RKO (cell line): ENCODE measurements at regions not wholly inside any gene's neighbourhood (a gene's known extent, or its start where the extent isn't known, plus 50 kb on each side); places are given as distances from the start of the nearest gene placed in this dataset.
A peak's percentile ranks its signal among the peaks of the same experiment; 100 is the strongest.

ENCODE experiments used
- DNase-seq: peaks from one replicate; pipeline ENCODE4 v3.0.0-alpha.2; 2016; ENCODE audit warnings: low spot score

DNA sequence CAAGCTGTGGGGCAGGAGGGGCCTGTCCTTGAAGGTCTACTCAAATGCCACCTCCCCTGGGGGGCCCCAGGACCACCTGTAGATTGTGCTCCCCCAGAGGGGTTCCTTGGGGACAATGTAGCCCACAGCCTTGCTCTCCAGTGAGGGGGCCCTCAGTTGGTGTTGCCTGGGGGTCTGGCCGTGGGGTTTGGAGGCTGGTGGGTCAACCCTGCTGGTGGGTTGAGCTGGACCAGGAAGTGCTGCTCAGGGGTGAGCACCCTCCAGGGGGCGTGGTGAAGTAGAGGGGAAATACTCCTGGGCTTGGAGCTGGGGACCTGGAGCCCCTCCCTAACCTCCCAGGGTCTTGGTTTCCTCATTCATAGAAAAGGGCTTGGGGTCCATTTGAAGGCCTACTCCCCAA, 143.6 kb upstream of the WNT4 start:
- DNase-seq: no peak

DNA sequence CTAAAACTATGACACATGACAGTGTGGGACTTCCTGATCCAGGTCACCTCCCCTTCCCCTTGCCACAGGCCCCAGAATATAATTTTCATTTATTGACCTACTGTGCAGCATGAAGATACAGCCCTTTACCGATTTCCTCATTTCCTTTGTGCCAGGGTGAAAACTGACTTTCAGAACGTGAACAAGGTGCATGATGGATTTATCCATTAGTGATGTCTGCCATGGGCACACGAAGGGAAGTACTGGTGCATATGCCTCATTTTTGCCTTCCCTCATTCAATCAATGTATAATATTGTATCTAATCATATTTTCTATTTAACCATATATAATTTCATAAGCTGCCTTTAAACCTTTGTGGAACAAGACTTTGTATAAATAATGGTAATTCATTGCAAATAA, 144.4 kb upstream of the WNT4 start:
- no peak for DNase-seq

DNA sequence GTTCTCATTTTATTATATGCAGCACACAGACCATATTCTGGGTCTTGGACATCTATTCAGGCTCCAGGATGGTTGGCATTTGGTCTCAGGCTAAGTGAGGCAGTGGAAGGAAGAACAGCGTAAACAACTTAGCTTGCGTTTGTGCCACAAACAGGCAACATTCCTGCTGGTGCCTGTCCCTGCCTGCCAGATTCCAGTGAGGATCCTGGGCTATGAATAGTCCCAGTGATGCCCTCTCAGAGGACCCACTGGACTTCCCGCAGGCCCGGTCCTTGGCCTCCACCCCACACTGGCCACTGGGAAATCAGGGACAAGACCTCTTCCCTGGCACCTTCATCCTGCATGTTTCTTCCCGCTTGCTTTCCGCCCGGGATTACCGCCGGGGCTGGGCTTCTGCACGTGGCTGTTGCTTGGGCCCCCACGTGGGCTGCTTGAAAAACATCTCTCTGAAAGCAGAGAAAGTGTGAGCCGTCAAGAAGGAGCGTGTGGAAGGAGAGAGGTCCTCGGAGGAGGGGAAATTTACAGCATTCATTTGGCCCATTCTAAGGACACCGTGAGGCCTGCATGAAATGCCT, 145.1 kb upstream of the WNT4 start:
- DNase-seq: no peak

DNA sequence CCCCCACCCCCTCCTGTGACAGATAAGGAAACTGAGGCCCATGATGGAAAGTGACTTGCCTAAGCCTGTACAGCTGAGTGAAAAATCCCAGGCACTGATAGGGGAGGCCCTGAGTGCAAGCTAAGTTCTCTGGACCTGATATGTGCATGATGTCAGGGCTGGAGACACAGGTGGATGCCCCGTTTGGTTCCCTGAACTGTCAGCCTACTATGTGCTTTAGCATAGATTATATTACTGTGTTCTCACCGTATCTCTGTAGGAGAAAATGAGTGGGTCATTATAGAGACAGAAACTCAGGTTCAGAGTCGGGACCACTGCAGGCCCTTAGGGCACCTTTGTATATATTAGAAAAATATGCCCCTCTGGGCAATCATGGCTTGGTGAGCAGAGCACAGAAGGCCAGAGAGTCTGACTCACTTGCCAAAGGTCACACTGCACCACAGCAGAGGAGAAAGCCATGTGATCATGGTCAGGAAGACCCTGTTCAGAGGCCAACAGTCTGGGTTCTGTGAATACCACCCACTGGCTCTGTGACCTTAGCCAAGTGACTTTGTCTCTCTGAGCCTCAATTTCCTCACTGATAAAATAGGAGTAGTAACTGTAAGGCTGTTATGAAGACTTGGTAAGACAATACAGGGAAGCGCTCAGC, 145.8 kb upstream of the WNT4 start:
- no peak for DNase-seq

GRCh38 chr1:22289307-22289995, 146.6 kb upstream of the WNT4 start:
- no peak for DNase-seq

- no peak for DNase-seq
Measured at GRCh38 chr1:22290157-22290556, 147.3 kb upstream of the WNT4 start.

DNA sequence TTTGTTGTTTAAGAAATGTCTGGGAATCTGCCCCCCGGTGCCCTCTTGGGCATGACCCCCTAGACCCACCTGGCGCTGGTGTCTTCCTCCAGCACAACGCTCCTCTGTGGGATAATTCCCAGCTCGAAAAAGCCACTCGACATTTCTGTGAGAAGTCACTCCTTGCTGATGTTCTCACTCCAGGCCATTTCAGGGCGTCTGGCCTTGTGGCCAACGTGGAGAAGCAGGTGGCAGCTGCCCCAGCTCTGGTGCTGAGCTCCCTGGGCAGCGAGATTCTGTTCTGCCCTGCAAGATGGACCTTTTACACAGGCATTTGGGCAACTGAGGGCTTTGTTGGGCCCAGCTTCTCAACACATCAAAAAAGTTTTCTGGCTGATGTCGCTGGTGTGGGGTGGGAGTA, 147.7 kb upstream of the WNT4 start:
- no peak for DNase-seq

- no peak for DNase-seq
Measured at GRCh38 chr1:22291057-22291456, 148.2 kb upstream of the WNT4 start.

DNA sequence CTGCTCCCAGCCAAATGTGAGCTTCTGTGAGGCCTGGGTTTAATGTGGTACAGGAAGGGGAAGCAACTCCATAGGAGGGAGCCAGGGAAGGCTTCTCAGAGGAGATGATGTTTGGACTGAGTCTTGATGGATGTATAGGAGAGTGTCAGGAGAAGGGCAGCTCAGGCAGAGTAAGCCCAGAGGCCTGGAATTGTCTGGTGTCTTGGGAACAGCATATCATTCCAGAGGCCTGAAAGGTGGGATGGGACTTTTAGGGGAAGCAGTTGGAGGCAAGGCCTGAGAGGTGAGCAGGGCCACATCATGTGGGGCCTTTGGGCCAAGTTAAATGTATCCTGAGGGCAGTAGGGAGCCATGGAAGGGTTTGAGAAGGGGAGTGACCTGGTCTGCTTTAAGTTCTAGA, 148.6 kb upstream of the WNT4 start:
- no peak for DNase-seq

- DNase-seq: no peak
Measured at GRCh38 chr1:22292011-22292788, 149.3 kb upstream of the WNT4 start.

- DNase-seq: no peak
Measured at GRCh38 chr1:22295396-22295795, 152.5 kb upstream of the WNT4 start.

GRCh38 chr1:22295856-22296255, 153.0 kb upstream of the WNT4 start:
- DNase-seq: no peak

DNA sequence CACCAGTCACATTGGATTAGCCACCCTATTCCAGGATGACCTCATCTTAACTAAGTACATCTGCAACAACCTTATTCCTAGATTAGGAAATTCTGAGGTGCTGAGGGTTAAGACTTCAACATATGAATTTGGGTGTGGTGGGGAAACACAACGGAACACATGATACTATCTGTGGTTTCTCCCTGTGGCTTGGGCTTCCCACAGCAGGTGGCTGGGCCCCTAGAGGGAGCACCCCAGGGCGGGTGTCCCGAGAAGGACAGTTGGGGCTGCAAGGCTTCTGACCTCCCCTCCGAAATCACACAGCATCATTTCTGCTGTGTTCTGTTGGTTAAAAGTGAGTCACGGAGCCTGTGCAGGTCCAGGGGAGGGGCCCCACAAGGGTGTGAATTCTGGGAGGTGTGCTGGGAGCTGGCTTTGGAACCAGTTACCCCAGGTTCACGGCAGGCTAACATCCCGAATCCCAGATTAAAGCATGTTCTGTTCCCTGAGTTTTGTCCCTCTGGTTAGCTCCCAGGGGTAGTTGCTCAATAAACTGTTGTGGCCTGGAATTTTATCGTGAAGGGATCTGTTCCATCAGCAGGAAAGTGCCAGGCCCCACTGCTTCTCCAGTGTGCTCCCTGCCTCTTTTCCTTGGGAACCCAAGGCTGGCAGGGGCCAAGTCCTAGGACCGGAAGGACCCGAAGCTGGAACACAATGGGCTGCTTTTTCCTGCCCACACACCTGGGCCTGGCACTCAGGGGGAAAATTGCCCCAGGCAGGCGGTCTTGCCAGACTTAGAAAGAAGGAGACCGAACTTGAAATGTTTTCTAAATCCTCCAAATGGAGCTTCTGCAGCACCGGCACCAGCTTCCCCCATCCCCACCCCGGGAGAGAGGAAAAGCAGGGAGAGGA, 154.0 kb upstream of the WNT4 start:
- no peak for DNase-seq

GRCh38 chr1:22297999-22298398, 153.7 kb upstream of the ZBTB40 start:
- DNase-seq: no peak

DNA sequence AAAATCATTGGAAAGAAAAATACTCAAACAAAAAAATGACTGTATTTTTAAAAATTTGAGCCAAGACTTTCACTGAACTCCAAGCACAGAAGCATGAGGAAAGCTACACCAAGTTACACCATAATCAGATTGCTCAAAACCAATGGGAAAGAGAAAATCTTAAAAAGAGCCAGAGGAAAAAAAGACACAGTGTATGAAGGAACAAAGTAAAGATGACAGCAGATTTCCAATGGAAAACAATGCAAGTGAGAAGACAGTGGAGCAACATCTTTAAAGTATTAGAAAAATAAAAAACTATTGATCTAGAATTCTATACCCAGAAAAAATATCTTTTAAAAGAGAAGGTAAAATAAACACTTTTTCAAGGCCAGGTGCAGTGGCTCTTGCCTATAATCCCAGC, 147.8 kb upstream of the ZBTB40 start:
- DNase-seq: no peak

DNA sequence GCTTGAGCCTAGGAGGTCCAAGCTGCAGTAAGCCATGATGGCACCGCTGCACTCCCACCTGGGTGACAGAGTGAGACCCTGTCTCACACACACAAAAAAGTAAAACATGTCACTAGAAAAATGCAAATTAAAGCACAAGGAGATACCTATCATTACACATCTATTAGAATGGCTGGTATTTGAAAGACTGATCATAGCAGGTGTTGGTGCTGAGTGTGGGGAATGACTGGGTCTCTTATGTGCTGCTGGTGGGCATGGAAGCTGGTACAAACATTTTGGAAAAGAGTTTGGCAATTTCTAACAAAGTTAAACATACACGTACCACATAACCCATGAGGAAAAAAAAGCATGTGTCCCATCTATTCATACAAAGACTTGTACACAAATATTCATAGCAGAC, 142.1 kb upstream of the ZBTB40 start:
- DNase-seq: no peak

DNA sequence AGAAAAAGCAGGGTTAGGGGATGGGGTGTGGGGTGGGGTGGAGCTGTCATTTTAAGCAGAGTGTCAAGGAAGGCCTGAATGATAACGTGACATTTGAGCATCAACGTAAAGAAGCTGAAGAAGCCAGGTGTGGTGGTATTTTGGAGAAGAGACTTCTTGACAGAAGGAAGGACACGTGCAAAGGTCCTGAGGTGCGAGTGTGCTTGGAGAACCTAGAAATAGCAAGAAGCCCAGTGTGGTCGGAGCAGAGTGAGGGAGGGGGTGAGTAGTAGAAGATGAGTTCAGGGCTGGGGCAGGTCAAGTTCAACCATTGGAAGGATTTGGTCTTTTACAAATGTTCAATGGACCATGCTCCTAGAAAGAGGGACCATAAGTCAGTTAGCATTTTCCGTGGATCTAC, 140.2 kb upstream of the ZBTB40 start:
- no peak for DNase-seq

GRCh38 chr1:22313321-22313720, 138.3 kb upstream of the ZBTB40 start:
- no peak for DNase-seq

DNA sequence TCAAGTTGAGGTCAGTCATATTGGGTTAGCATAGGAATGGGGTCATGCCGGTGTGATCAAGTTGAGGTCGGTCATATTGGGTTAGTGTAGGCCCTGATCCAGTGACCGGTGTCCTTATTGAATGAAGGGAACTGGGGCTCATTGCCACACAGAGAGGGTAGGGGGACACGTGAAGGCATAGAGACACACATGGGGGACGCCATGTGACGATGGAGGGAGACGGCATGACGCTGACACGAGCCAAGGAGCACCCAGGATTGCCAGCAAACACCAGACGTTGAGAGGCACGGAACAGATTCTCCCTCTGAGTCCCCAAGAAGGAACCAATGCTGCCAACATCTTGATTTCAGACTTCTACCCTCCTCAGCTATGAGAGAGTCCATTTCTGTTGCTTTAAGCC, 136.9 kb upstream of the ZBTB40 start:
- DNase-seq: no peak

GRCh38 chr1:22315315-22316078, 136.2 kb upstream of the ZBTB40 start:
- no peak for DNase-seq

DNA sequence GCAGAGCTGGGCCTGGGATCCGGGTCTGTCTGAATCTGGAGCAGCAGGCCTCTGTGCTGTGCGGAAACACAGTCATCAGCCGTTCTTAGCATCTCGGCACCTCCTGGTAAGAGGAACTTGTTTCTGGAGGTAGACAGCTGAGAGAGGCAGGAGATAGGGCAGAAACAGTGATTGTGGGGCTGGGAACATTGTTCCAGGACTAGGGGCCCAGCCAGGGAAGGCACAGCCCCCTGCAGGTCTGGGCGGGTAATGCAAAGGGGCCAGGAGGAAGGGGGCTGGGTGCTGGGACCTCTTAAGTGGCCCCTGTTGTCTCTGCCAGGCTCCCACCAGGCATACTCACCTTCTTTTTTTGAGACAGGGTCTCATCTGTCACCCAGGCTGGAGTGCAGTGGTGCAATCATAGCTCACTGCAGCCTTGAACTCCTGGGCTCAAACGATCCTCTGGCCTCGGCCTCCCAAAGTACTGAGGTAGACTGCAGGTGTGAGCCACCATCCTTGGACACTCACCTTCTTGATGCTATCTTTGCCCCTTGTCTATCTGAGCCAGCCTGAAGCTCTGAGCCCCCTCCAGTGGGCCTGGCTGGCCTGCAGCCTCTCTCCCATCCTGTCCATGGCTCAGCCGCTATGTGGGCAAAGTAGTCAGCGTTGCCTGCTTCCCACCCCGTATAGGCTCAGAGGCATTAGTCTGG, 134.3 kb upstream of the ZBTB40 start:
- DNase-seq: peak; percentile 5
